HepG2 (cell line): ENCODE measurements at regions not wholly inside any gene's neighbourhood (a gene's known extent, or its start where the extent isn't known, plus 50 kb on each side); places are given as distances from the start of the nearest gene placed in this dataset.

Source experiments
- ATAC-seq: fragments of 200-7000 bp; cut with Tn5 transposase; 3 replicates; pipeline ENCODE4 v1.9.1; 2020; ENCODE audit warnings: mild to moderate bottlenecking, moderate library complexity
- BruUV-seq: library from RNA; stranded (reverse); fragments of 400-500 nt; replicated peaks from 2 replicates; lab custom pipeline; 2021; lab: Mats Ljungman, UMichigan
- CTCF ChIA-PET: fragments of 300-600 bp; formaldehyde crosslinking; extraction: SDS; loops from one replicate; lab custom pipeline; 2021; ENCODE audit warnings: low total read pairs, inconsistent platforms, low intra/inter-chr PET ratio; lab: Yijun Ruan, JAX
- POLR2A ChIA-PET: fragments of 350-600 bp; sonication (Branson Sonifier 250); formaldehyde crosslinking; loops from one replicate; lab custom pipeline; 2020; ENCODE audit warnings: antibody characterized with exemption, inconsistent platforms; lab: Yijun Ruan, JAX
- DNase-seq: peaks from one replicate; pipeline ENCODE4 v3.0.0-alpha.2; 2015; ENCODE audit warnings: low spot score
- FAIRE-seq: peaks from 3 replicates; lab custom pipeline; 2011; peaks lifted over from hg19 to GRCh38; lab: Jason Lieb, UNC
- H2AFZ ChIP-seq: one replicate; pipeline ENCODE4 v1.6.1; 2011; ENCODE audit warnings: low read length, inconsistent platforms
- H3K27ac ChIP-seq: fragments of 300-600 bp; 3 replicates; pipeline ENCODE4 v1.8.0; 2011; ENCODE audit warnings: mixed run types, mild to moderate bottlenecking, mixed read lengths, low read length, inconsistent platforms; ENCODE audit not compliant: insufficient read depth; ENCODE audit errors: extremely low read length
- H3K27me3 ChIP-seq, 2 experiments: fragments of 200-600 bp in 1 of 2; 2 replicates in 1 of 2; 3 replicates in 1 of 2; pipeline versions ENCODE4 v1.6.0 to v1.8.0; 2011; ENCODE audit warnings: low read length in 2 of 2, mild to moderate bottlenecking in 2 of 2, moderate library complexity in 2 of 2, inconsistent platforms in 1 of 2; ENCODE audit not compliant: insufficient read depth in 2 of 2, control insufficient read depth in 1 of 2
- H3K36me3 ChIP-seq, 2 experiments: fragments of 200-600 bp in 1 of 2; replicated peaks in 1 of 2; 2 replicates in 1 of 2; 3 replicates in 1 of 2; pipeline versions ENCODE4 v1.5.1 to v1.8.0; 2011; ENCODE audit warnings: low read length in 2 of 2, inconsistent platforms in 1 of 2; ENCODE audit not compliant: insufficient read depth in 2 of 2, control insufficient read depth in 1 of 2
- H3K4me1 ChIP-seq: 2 replicates; pipeline ENCODE4 v1.5.1; 2012; ENCODE audit warnings: low read length, inconsistent platforms; ENCODE audit not compliant: insufficient read depth
- H3K4me2 ChIP-seq: 2 replicates; pipeline ENCODE4 v1.6.0; 2011; ENCODE audit warnings: low read depth, low read length, inconsistent platforms
- H3K4me3 ChIP-seq, 3 experiments: fragments of 200-600 bp in 1 of 3; sonication (generic), shearing (Covaris generic) in 1 of 3; replicated peaks in 1 of 3; 2 replicates each; pipeline ENCODE4 v1.5.1; 2011 to 2016; ENCODE audit warnings: low read length in 3 of 3, inconsistent platforms in 2 of 3, low read depth in 2 of 3, mild to moderate bottlenecking in 2 of 3, control low read depth in 1 of 3, mixed read lengths in 1 of 3; ENCODE audit not compliant: insufficient read depth in 1 of 3
- H3K79me2 ChIP-seq: one replicate; pipeline ENCODE4 v1.6.1; 2011; ENCODE audit warnings: low read length, inconsistent platforms; ENCODE audit not compliant: insufficient read depth
- H3K9ac ChIP-seq: 2 replicates; pipeline ENCODE4 v1.6.0; 2011; ENCODE audit warnings: mild to moderate bottlenecking, low read depth, low read length, inconsistent platforms; ENCODE audit not compliant: insufficient read depth
- H3K9me3 ChIP-seq: 2 replicates; pipeline ENCODE4 v1.5.1; 2012; ENCODE audit warnings: mild to moderate bottlenecking, low read length
- H4K20me1 ChIP-seq: 2 replicates; pipeline ENCODE4 v1.6.0; 2011; ENCODE audit warnings: inconsistent platforms, mild to moderate bottlenecking, low read length, moderate library complexity; ENCODE audit not compliant: insufficient read depth
- ARID4A ChIP-seq: sonication (generic); formaldehyde crosslinking; IDR thresholded peaks from 2 replicates; pipeline ENCODE4 v1.5.0; 2020; ENCODE audit warnings: mild to moderate bottlenecking, missing genetic modification reagents, borderline replicate concordance
- SIN3A ChIP-seq: IDR thresholded peaks from 2 replicates; pipeline ENCODE4 v1.6.1; 2011; ENCODE audit warnings: low read depth, mild to moderate bottlenecking, control low read depth, low read length, borderline replicate concordance
- TBP ChIP-seq: sonication (generic); formaldehyde crosslinking; IDR thresholded peaks from 2 replicates; pipeline ENCODE4 v1.5.0; 2020; ENCODE audit warnings: missing genetic modification reagents
- ZNF230 ChIP-seq: sonication (generic); formaldehyde crosslinking; IDR thresholded peaks from 2 replicates; pipeline ENCODE4 v1.4.0; 2020; ENCODE audit warnings: mild to moderate bottlenecking, missing genetic modification reagents
- ZNF484 ChIP-seq: sonication (generic); formaldehyde crosslinking; IDR thresholded peaks from 2 replicates; pipeline ENCODE4 v1.5.1; 2020; ENCODE audit warnings: mild to moderate bottlenecking, low read depth, missing genetic modification reagents, borderline replicate concordance
- ZNF781 ChIP-seq: sonication (generic); formaldehyde crosslinking; IDR thresholded peaks from 2 replicates; pipeline ENCODE4 v1.5.1; 2020; ENCODE audit warnings: borderline replicate concordance, mild to moderate bottlenecking, missing genetic modification reagents; ENCODE audit errors: not compliant biosample characterization
- WGBS: methylation state at CpG from one replicate; pipeline ENCODE4 v1.1.6; 2017; ENCODE audit warnings: low lambda C conversion rate; 5-methylcytosine and 5-hydroxymethylcytosine counted together
- in situ Hi-C: cut with HindIII; loops from 2 replicates; pipeline ENCODE4 v1.10.0; 2017; ENCODE audit warnings: low pct_unique_long_range_greater_than_20kb; ENCODE audit not compliant: extremely low pct_ligation_motif_present
- intact Hi-C: fragments of 100-400 bp; cut with micrococcal nuclease; formaldehyde crosslinking; loops from one replicate; pipeline ENCODE4 v1.10.0; 2022; ENCODE audit not compliant: unreplicated experiment
- TF ChIP-seq, protein P1 (sequence below): sonication (generic); formaldehyde crosslinking; IDR thresholded peaks from 2 replicates; pipeline ENCODE4 v1.4.0; 2020; ENCODE audit warnings: mild to moderate bottlenecking, missing genetic modification reagents, borderline replicate concordance
- TF ChIP-seq, protein P2 (sequence below): sonication (generic); formaldehyde crosslinking; IDR thresholded peaks from 2 replicates; pipeline ENCODE4 v1.4.0; 2020; ENCODE audit warnings: mild to moderate bottlenecking, missing genetic modification reagents

DNA sequence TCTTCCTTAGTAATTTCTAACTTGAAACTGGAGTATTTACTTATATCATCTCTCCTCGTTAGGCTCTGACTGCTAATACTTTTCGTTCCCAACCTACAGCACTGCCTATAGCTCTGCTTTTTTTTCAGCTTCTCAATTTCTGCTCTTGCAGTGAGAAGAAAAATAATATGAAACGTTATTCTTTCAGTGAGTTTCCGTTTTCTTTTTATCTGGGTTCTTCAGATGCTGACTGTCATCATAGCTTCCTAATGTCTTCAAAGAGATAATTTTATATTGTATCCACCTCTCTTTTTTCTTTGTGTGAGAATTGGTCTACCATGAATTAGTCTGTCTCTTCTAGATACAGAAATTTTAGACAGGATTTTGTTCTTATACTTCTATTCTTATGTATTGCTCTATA is 454.9 kb downstream of the LMO7 start (continued):
- TF ChIP-seq ZNF781 (CRISPR knock-in tag) (no peak), ZNF484 (no peak)

DNA sequence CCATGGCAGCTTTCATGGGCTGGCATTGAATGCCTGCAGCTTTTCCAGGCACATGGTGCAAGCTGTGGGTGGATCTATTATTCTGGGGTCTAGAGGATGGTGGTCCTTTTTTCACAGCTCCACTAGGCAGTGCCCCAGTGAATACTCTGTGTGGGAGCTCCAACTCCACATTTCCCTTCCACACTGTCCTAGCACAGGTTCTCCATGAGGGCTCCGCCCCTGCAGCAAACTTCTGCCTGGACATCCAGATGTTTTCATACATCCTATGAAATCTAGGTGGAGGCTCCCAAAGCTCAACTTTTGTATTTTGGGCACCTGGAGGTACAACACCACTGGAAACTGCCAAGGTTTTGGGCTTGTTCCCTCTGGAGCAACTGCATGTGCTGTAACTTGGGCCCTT is 450.6 kb downstream of the LMO7 start:
- no peaks in the 10 kb centered on the region for H3K27me3 ChIP-seq
- H3K9ac ChIP-seq, result no peak overlapping the region
- no peak overlapping the region for H3K4me3 ChIP-seq
- no peak overlapping the region for H3K27ac ChIP-seq
- in situ Hi-C loops, result no loop called here
- H2AFZ ChIP-seq, result no peak overlapping the region
- CTCF ChIA-PET, result no interaction called here
- H3K4me1 ChIP-seq, result no peaks in the 10 kb centered on the region
- POLR2A ChIA-PET, result no interaction called here
- BruUV-seq, result no TSS peak
- H3K4me2 ChIP-seq, result no peak overlapping the region
- ATAC-seq (no peak), DNase-seq (no peak), FAIRE-seq (no peak)
- peaks cover 25% of the 10 kb centered on the region for H3K9me3 ChIP-seq
- no peaks in the 10 kb centered on the region for H3K79me2 ChIP-seq
- H3K36me3 ChIP-seq, result no peaks in the 10 kb centered on the region
- intact Hi-C loops, result no loop called here
- no peaks in the 10 kb centered on the region for H4K20me1 ChIP-seq
- 9% methylated on average over 1 of the region's 1 CpG for WGBS
- TF ChIP-seq TBP (CRISPR knock-in tag) (no peak), SIN3A (no peak), ZNF230 (CRISPR knock-in tag) (no peak), ARID4A (CRISPR knock-in tag) (no peak)
- TF ChIP-seq, protein P1, sequence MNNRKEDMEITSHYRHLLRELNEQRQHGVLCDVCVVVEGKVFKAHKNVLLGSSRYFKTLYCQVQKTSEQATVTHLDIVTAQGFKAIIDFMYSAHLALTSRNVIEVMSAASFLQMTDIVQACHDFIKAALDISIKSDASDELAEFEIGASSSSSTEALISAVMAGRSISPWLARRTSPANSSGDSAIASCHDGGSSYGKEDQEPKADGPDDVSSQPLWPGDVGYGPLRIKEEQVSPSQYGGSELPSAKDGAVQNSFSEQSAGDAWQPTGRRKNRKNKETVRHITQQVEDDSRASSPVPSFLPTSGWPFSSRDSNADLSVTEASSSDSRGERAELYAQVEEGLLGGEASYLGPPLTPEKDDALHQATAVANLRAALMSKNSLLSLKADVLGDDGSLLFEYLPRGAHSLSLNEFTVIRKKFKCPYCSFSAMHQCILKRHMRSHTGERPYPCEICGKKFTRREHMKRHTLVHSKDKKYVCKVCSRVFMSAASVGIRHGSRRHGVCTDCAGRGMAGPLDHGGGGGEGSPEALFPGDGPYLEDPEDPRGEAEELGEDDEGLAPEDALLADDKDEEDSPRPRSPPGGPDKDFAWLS (CRISPR knock-in tag), result no peak
- TF ChIP-seq, protein P2, sequence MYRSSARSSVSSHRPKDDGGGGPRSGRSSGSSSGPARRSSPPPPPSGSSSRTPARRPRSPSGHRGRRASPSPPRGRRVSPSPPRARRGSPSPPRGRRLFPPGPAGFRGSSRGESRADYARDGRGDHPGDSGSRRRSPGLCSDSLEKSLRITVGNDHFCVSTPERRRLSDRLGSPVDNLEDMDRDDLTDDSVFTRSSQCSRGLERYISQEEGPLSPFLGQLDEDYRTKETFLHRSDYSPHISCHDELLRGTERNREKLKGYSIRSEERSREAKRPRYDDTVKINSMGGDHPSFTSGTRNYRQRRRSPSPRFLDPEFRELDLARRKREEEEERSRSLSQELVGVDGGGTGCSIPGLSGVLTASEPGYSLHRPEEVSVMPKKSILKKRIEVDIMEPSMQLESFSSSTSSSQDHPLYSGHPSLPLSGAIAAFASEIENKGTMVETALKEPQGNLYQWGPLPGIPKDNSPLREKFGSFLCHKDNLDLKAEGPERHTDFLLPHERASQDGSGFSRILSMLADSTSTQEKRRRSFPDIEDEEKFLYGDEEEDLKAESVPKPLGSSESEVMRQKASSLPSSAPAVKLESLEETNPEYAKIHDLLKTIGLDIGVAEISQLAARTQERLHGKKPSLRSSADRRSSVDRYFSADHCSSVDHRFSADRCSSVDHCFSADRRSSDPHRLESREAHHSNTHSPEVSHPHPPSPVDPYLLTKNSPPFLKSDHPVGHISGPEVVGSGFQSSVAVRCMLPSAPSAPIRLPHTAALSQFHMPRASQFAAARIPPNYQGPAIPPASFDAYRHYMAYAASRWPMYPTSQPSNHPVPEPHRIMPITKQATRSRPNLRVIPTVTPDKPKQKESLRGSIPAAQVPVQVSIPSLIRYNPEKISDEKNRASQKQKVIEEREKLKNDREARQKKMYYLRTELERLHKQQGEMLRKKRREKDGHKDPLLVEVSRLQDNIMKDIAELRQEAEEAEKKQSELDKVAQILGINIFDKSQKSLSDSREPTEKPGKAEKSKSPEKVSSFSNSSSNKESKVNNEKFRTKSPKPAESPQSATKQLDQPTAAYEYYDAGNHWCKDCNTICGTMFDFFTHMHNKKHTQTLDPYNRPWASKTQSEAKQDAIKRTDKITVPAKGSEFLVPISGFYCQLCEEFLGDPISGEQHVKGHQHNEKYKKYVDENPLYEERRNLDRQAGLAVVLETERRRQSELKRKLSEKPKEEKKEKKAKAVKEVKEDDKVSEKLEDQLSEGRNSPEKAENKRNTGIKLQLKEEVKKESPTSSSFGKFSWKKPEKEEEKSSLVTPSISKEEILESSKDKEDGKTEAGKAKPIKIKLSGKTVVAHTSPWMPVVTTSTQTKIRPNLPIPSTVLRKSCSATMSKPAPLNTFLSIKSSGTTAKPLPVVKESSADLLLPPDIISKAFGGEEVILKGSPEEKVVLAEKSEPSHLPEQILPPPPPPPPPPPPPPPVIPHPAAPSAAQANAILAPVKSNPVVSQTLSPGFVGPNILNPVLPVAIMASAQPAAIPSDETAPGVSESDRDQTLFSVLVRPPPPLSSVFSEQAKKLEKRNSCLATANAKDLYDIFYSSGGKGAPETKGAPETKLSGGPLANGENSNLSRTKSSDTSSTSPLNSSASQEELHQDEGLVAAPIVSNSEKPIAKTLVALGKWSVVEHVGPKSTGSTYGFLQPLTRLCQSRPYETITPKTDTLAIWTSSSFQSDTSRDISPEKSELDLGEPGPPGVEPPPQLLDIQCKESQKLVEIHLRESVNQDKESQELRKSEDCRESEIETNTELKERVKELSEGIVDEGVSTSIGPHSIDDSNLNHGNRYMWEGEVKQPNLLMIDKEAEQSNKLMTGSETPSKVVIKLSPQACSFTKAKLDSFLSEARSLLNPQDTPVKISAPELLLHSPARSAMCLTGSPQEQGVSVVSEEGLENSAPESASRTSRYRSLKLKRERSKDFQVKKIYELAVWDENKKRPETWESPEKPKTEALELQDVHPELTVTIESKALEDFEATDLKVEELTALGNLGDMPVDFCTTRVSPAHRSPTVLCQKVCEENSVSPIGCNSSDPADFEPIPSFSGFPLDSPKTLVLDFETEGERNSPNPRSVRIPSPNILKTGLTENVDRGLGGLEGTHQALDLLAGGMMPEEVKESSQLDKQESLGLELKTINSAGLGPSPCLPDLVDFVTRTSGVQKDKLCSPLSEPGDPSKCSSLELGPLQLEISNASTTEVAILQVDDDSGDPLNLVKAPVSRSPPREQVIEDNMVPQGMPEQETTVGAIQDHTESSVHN (CRISPR knock-in tag), result no peak
